ENCODE measurements at regions not wholly inside any gene's neighbourhood (a gene's known extent, or its start where the extent isn't known, plus 50 kb on each side); places are given as distances from the start of the nearest gene placed in this dataset.

GRCh38 chr2:153780241-153780640 is 91.5 kb upstream of the GALNT13 start:
- Histone ChIP-seq H3K18ac (ENCODE audit: insufficient read length, low read depth, low read length) (no peak overlapping the region), H3T11ph (ENCODE audit: low read length) (no peak overlapping the region), H3K79me2 (ENCODE audit: insufficient read depth, low read length) (no peaks in the 10 kb centered on the region), H3K4ac (ENCODE audit: low read depth, low read length) (no peak overlapping the region), H3K4me1 (ENCODE audit: insufficient read depth, low read length) (no peaks in the 10 kb centered on the region), H3K23ac (ENCODE audit: insufficient read length, low read depth, low read length) (no peak overlapping the region), H4K5ac (ENCODE audit: insufficient read length, low read depth, low read length) (no peak overlapping the region), H2BK12ac (ENCODE audit: insufficient read length, low read depth, low read length) (no peak overlapping the region), H2BK5ac (ENCODE audit: insufficient read length, low read length) (no peak overlapping the region), H4K8ac (replicated peaks; ENCODE audit: insufficient read length, low read depth, low read length) (no peak overlapping the region), H3K4me2 (ENCODE audit: insufficient read depth, insufficient read length, low read length) (no peak overlapping the region), H2BK15ac (ENCODE audit: low read depth, low read length) (no peak overlapping the region), H3K23me2 (ENCODE audit: insufficient read length, low read depth, low read length, poor library complexity, severe bottlenecking) (no peaks in the 10 kb centered on the region), H3K27me3 (ENCODE audit: insufficient read depth, low read length) (no peaks in the 10 kb centered on the region), H2AK5ac (ENCODE audit: insufficient read length, low read length) (no peak overlapping the region), H3K79me1 (ENCODE audit: insufficient read depth, low read depth, low read length, poor library complexity, severe bottlenecking) (no peaks in the 10 kb centered on the region), H3K56ac (ENCODE audit: insufficient read length, low read depth, low read length) (no peak overlapping the region), H3K14ac (ENCODE audit: insufficient read depth, low read length) (no peak overlapping the region), H3K9me3 (ENCODE audit: control insufficient read depth, low read depth, low read length) (no peaks in the 10 kb centered on the region), H2BK20ac (ENCODE audit: low read depth, low read length, poor library complexity, severe bottlenecking) (no peak overlapping the region), H2BK120ac (ENCODE audit: low read depth, low read length, poor library complexity, severe bottlenecking) (no peak overlapping the region), H4K20me1 (ENCODE audit: control insufficient read depth, insufficient read depth, insufficient read length) (no peaks in the 10 kb centered on the region), H4K91ac (ENCODE audit: insufficient read length, low read depth, low read length) (no peak overlapping the region), H3K27ac (ENCODE audit: insufficient read length, low read depth, low read length) (no peak overlapping the region), H3K9ac (ENCODE audit: extremely low read depth, insufficient read length, low read length) (no peak overlapping the region), H2AFZ (ENCODE audit: low read length) (no peak overlapping the region)
- Mint-ChIP-seq H3K27me3 (ENCODE audit: low read depth) (no peaks in the 10 kb centered on the region), H3K4me1 (no peaks in the 10 kb centered on the region), H3K27ac (no peak overlapping the region), H3K4me3 (no peak overlapping the region), H3K9me3 (no peaks in the 10 kb centered on the region), H3K36me3 (ENCODE audit: insufficient read depth in 1 of 3, low read depth in 3 of 3) (no peaks in the 10 kb centered on the region; a peak in 1 of 7 replicates)
- no peak for DNase-seq
- TF ChIP-seq CTCF (conservative IDR thresholded peaks at IDR 0.05): no peak
- no CpG with 5 or more reads among the region's 2 CpGs for WGBS (ENCODE audit: extremely low coverage, insufficient read length, low lambda C conversion rate)
